K562 (cell line): ENCODE measurements at regions not wholly inside any gene's neighbourhood (a gene's known extent, or its start where the extent isn't known, plus 50 kb on each side); places are given as distances from the start of the nearest gene placed in this dataset.

Experiments used
- ATAC-seq: fragments of 200-7000 bp; cut with Tn5 transposase; 3 replicates; pipeline ENCODE4 v1.9.1; 2020; ENCODE audit warnings: moderate library complexity
- BruUV-seq: library from RNA; stranded (reverse); fragments of 400-500 nt; replicated peaks from 2 replicates; lab custom pipeline; 2021; lab: Mats Ljungman, UMichigan
- CTCF ChIA-PET: fragments of 300-600 bp; formaldehyde crosslinking; extraction: SDS; loops from one replicate; lab custom pipeline; 2021; ENCODE audit warnings: low intra/inter-chr PET ratio; lab: Yijun Ruan, JAX
- POLR2A ChIA-PET: fragments of 300-600, 350-650 bp; sonication (Branson Sonifier 250); formaldehyde crosslinking; extraction: SDS; loops from one replicate; lab custom pipeline; 2021; ENCODE audit warnings: antibody characterized with exemption, inconsistent platforms; lab: Yijun Ruan, JAX
- DNase-seq, 4 experiments: peaks; one replicate each; pipeline versions ENCODE4 v3.0.0 to v3.0.0-alpha.2; 2011 to 2018; ENCODE audit warnings: low spot score in 3 of 4, mixed read lengths in 3 of 4; ENCODE audit errors: extremely low read depth in 1 of 4
- FAIRE-seq: peaks from 2 replicates; lab custom pipeline; 2011; peaks lifted over from hg19 to GRCh38; lab: Jason Lieb, UNC
- H2AFZ ChIP-seq: 2 replicates; pipeline ENCODE4 v1.6.0; 2011; ENCODE audit warnings: low read depth, low read length, control low read depth, inconsistent platforms
- H3K27ac ChIP-seq: fragments of 200-600 bp; 3 replicates; pipeline ENCODE4 v1.8.0; 2011; ENCODE audit warnings: low read depth, mild to moderate bottlenecking, control low read depth, inconsistent platforms, low read length, moderate library complexity, mixed read lengths; ENCODE audit errors: extremely low read depth
- H3K27me3 ChIP-seq, 2 experiments: fragments of 300-600 bp in 1 of 2; 2 replicates in 1 of 2; 3 replicates in 1 of 2; pipeline versions ENCODE4 v1.6.0 to v1.8.0; 2011; ENCODE audit warnings: inconsistent platforms in 2 of 2, low read length in 2 of 2, mild to moderate bottlenecking in 1 of 2, mixed read lengths in 1 of 2, moderate library complexity in 1 of 2; ENCODE audit not compliant: control insufficient read depth in 2 of 2, insufficient read depth in 2 of 2
- H3K36me3 ChIP-seq: fragments of 300-600 bp; 3 replicates; pipeline ENCODE4 v1.8.0; 2011; ENCODE audit warnings: mild to moderate bottlenecking, low read length, inconsistent platforms; ENCODE audit not compliant: control insufficient read depth, insufficient read depth
- H3K4me1 ChIP-seq, 2 experiments: fragments of 200-600 bp in 1 of 2; replicated peaks in 1 of 2; 2 replicates in 1 of 2; 3 replicates in 1 of 2; pipeline versions ENCODE4 v1.5.1 to v1.8.0; 2011; ENCODE audit warnings: inconsistent platforms in 2 of 2, low read length in 2 of 2, mild to moderate bottlenecking in 1 of 2, mixed read lengths in 1 of 2, moderate library complexity in 1 of 2; ENCODE audit not compliant: control insufficient read depth in 2 of 2, insufficient read depth in 2 of 2
- H3K4me2 ChIP-seq: 2 replicates; pipeline ENCODE4 v1.6.1; 2011; ENCODE audit warnings: low read length, control low read depth, inconsistent platforms, mixed read lengths; ENCODE audit not compliant: insufficient read depth
- H3K4me3 ChIP-seq: fragments of 200-600 bp; sonication (generic), shearing (Covaris generic); 2 replicates; pipeline ENCODE4 v1.5.1; 2016; ENCODE audit warnings: control low read depth, inconsistent platforms
- H3K79me2 ChIP-seq: fragments of 200-600 bp; 3 replicates; pipeline ENCODE4 v1.8.0; 2011; ENCODE audit warnings: low read length, inconsistent platforms; ENCODE audit not compliant: control insufficient read depth, insufficient read depth
- H3K9ac ChIP-seq, 2 experiments: 2 replicates each; pipeline versions ENCODE4 v1.6.0 to v1.6.1; 2011; ENCODE audit warnings: low read depth in 2 of 2, low read length in 2 of 2, control low read depth in 1 of 2, inconsistent platforms in 1 of 2, mild to moderate bottlenecking in 1 of 2, mixed read lengths in 1 of 2; ENCODE audit not compliant: insufficient read depth in 1 of 2
- H3K9me1 ChIP-seq: one replicate; pipeline ENCODE4 v1.6.0; 2011; ENCODE audit warnings: inconsistent platforms, mild to moderate bottlenecking, low read length, moderate library complexity; ENCODE audit not compliant: control insufficient read depth, insufficient read depth
- H3K9me3 ChIP-seq: replicated peaks from 2 replicates; pipeline ENCODE4 v1.5.1; 2011; ENCODE audit warnings: low read depth, low read length, inconsistent platforms; ENCODE audit not compliant: control insufficient read depth, insufficient read depth
- H4K20me1 ChIP-seq: replicated peaks from 2 replicates; pipeline ENCODE4 v1.6.1; 2011; ENCODE audit warnings: low read length, inconsistent platforms, mixed read lengths; ENCODE audit not compliant: control insufficient read depth, insufficient read depth
- ATF7 ChIP-seq: fragments of 450-650 bp; IDR thresholded peaks from 2 replicates; pipeline ENCODE4 v1.7.1; 2014; ENCODE audit warnings: mild to moderate bottlenecking, moderate library complexity
- BDP1 ChIP-seq: IDR thresholded peaks from 3 replicates; pipeline ENCODE4 v1.6.1; 2011; ENCODE audit not compliant: insufficient read length, insufficient read depth
- CBX1 ChIP-seq: sonication (generic); IDR thresholded peaks from 2 replicates; pipeline ENCODE4 v1.6.1; 2016; ENCODE audit warnings: antibody characterized with exemption, low read depth, mild to moderate bottlenecking
- CEBPG ChIP-seq, 3 experiments: fragments of 200-800 bp in 1 of 3; sonication (Bioruptor generic) in 1 of 3; sonication (generic) in 1 of 3; formaldehyde crosslinking in 1 of 3; IDR thresholded peaks in 2 of 3; conservative IDR thresholded peaks in 1 of 3; 2 replicates each; pipeline versions ENCODE4 v1.6.1 to v1.8.0; 2016 to 2022; ENCODE audit warnings: missing compliant biosample characterization in 2 of 3, missing genetic modification characterization in 2 of 3, mild to moderate bottlenecking in 1 of 3, missing genetic modification reagents in 1 of 3
- ETV1 ChIP-seq: fragments of 450-650 bp; conservative IDR thresholded peaks from 2 replicates; pipeline ENCODE4 v1.6.1; 2016; ENCODE audit warnings: missing genetic modification characterization, control low read depth, low read depth, missing compliant biosample characterization
- RB1 ChIP-seq: fragments of 450-650 bp; IDR thresholded peaks from 2 replicates; pipeline ENCODE4 v1.6.1; 2017; ENCODE audit warnings: low read depth, mild to moderate bottlenecking
- ZNF79 ChIP-seq: fragments of 250-450 bp; sonication (Bioruptor Pico); IDR thresholded peaks from 2 replicates; pipeline ENCODE4 v1.4.0; 2020; ENCODE audit warnings: low read depth, mild to moderate bottlenecking, moderate library complexity
- WGBS: fragments of 100-300 bp; shearing (Covaris generic); methylation state at CpG from one replicate; pipeline ENCODE4 v1.1.6; 2016; ENCODE audit warnings: low coverage, mixed read lengths; ENCODE audit not compliant: insufficient coverage; ENCODE audit errors: missing lambda C conversion rate; 5-methylcytosine and 5-hydroxymethylcytosine counted together
- in situ Hi-C: fragments of 300-500 bp; cut with MboI; formaldehyde crosslinking; loops from 4 replicates; pipeline ENCODE4 v1.15.0; 2018; ENCODE audit warnings: inconsistent platforms, mixed read lengths
- intact Hi-C: fragments of 100-400 bp; cut with micrococcal nuclease; formaldehyde crosslinking; loops from 2 replicates; pipeline ENCODE4 v1.14.2; 2022
- TF ChIP-seq, protein P1 (sequence below): fragments of 250-450 bp; sonication (Bioruptor Pico); IDR thresholded peaks from 2 replicates; pipeline ENCODE4 v1.8.0; 2022; ENCODE audit warnings: inconsistent platforms, mild to moderate bottlenecking, moderate library complexity, borderline replicate concordance
- TF ChIP-seq, protein P2 (sequence below): fragments of 450-650 bp; IDR thresholded peaks from 2 replicates; pipeline ENCODE4 v1.6.1; 2018; ENCODE audit not compliant: partially characterized antibody
- TF ChIP-seq, protein P3 (sequence below): fragments of 450-650 bp; IDR thresholded peaks from 2 replicates; pipeline ENCODE4 v1.6.1; 2016; ENCODE audit warnings: low read depth, mild to moderate bottlenecking, moderate library complexity
- TF ChIP-seq, protein P4 (sequence below): sonication (generic); formaldehyde crosslinking; IDR thresholded peaks from 2 replicates; pipeline ENCODE4 v1.4.0; 2020; ENCODE audit warnings: mild to moderate bottlenecking, missing genetic modification reagents

GRCh38 chr10:78357141-78358063 is 323.7 kb downstream of the RPS24 start (continued):
- no peak for TF ChIP-seq CBX1
- no peak for TF ChIP-seq RB1
- TF ChIP-seq, protein P1, sequence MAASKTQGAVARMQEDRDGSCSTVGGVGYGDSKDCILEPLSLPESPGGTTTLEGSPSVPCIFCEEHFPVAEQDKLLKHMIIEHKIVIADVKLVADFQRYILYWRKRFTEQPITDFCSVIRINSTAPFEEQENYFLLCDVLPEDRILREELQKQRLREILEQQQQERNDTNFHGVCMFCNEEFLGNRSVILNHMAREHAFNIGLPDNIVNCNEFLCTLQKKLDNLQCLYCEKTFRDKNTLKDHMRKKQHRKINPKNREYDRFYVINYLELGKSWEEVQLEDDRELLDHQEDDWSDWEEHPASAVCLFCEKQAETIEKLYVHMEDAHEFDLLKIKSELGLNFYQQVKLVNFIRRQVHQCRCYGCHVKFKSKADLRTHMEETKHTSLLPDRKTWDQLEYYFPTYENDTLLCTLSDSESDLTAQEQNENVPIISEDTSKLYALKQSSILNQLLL (CRISPR knock-in tag), result no peak

DNA sequence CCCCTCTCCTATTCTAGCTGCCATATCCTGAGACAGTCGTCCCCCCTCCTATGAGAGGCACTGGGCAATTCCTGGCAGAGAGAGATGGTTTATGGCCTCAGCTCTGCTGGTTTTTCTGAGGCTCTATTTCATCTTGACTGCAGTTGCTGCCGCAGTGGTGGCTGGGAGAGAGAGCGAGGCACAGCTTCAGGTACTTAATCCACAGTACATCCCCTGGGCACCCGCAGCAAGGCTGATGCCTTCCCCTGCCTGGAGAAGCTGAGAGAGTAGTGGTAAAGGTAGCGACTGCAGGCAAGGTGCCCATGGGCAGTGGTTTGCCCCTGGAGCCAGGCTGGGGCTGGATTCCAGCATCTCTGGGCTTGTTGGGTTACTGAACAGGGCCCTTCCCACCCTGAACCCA is 324.7 kb downstream of the RPS24 start:
- ATAC-seq (no peak), DNase-seq (no peak), FAIRE-seq (no peak)
- no peaks in the 10 kb centered on the region for H3K9me1 ChIP-seq
- ChIA-PET CTCF (no interaction called here), POLR2A (interaction anchor here (0.7 kb wide), 1 partner anchor 11 kb away, joined by 3 read pairs; no protein-coding TSS in a partner anchor)
- H4K20me1 ChIP-seq, result peaks cover 13% of the 10 kb centered on the region
- no peak overlapping the region for H2AFZ ChIP-seq
- no peaks in the 10 kb centered on the region for H3K36me3 ChIP-seq
- BruUV-seq, result no TSS peak
- intact Hi-C loops (no loop called here), in situ Hi-C loops (no loop called here)
- H3K27ac ChIP-seq, result no peak overlapping the region
- H3K79me2 ChIP-seq, result no peaks in the 10 kb centered on the region
- no peaks in the 10 kb centered on the region for H3K4me1 ChIP-seq
- H3K4me3 ChIP-seq, result no peak overlapping the region
- WGBS, result 2% methylated on average over 5 of the region's 5 CpGs
- H3K9me3 ChIP-seq, result no peaks in the 10 kb centered on the region; the same call in 1 of the 2 replicates
- H3K4me2 ChIP-seq, result no peak overlapping the region
- H3K27me3 ChIP-seq, result peaks cover 24 to 65% of the 10 kb centered on the region in 2 experiments
- no peak overlapping the region for H3K9ac ChIP-seq
- TF ChIP-seq RB1 (no peak), ATF7 (no peak), ZNF79 (CRISPR knock-in tag) (no peak), BDP1 (no peak), ETV1 (tag) (no peak), CEBPG (CRISPR knock-in tag; IDR thresholded peaks at IDR 0.05) (no peak), CEBPG (tag; conservative IDR thresholded peaks at IDR 0.05 in 1 of 2, IDR thresholded peaks at IDR 0.05 in 1 of 2) (no peak)
- TF ChIP-seq, protein P2, sequence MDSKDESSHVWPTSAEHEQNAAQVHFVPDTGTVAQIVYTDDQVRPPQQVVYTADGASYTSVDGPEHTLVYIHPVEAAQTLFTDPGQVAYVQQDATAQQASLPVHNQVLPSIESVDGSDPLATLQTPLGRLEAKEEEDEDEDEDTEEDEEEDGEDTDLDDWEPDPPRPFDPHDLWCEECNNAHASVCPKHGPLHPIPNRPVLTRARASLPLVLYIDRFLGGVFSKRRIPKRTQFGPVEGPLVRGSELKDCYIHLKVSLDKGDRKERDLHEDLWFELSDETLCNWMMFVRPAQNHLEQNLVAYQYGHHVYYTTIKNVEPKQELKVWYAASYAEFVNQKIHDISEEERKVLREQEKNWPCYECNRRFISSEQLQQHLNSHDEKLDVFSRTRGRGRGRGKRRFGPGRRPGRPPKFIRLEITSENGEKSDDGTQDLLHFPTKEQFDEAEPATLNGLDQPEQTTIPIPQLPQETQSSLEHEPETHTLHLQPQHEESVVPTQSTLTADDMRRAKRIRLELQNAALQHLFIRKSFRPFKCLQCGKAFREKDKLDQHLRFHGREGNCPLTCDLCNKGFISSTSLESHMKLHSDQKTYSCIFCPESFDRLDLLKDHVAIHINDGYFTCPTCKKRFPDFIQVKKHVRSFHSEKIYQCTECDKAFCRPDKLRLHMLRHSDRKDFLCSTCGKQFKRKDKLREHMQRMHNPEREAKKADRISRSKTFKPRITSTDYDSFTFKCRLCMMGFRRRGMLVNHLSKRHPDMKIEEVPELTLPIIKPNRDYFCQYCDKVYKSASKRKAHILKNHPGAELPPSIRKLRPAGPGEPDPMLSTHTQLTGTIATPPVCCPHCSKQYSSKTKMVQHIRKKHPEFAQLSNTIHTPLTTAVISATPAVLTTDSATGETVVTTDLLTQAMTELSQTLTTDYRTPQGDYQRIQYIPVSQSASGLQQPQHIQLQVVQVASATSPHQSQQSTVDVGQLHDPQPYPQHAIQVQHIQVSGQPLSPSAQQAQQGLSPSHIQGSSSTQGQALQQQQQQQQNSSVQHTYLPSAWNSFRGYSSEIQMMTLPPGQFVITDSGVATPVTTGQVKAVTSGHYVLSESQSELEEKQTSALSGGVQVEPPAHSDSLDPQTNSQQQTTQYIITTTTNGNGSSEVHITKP, result no peak
- TF ChIP-seq, protein P3, sequence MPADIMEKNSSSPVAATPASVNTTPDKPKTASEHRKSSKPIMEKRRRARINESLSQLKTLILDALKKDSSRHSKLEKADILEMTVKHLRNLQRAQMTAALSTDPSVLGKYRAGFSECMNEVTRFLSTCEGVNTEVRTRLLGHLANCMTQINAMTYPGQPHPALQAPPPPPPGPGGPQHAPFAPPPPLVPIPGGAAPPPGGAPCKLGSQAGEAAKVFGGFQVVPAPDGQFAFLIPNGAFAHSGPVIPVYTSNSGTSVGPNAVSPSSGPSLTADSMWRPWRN, result no peak
- TF ChIP-seq, protein P4, sequence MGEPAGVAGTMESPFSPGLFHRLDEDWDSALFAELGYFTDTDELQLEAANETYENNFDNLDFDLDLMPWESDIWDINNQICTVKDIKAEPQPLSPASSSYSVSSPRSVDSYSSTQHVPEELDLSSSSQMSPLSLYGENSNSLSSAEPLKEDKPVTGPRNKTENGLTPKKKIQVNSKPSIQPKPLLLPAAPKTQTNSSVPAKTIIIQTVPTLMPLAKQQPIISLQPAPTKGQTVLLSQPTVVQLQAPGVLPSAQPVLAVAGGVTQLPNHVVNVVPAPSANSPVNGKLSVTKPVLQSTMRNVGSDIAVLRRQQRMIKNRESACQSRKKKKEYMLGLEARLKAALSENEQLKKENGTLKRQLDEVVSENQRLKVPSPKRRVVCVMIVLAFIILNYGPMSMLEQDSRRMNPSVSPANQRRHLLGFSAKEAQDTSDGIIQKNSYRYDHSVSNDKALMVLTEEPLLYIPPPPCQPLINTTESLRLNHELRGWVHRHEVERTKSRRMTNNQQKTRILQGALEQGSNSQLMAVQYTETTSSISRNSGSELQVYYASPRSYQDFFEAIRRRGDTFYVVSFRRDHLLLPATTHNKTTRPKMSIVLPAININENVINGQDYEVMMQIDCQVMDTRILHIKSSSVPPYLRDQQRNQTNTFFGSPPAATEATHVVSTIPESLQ (CRISPR knock-in tag), result no peak
